GM12878 (cell line): ENCODE measurements at regions not wholly inside any gene's neighbourhood (a gene's known extent, or its start where the extent isn't known, plus 50 kb on each side); places are given as distances from the start of the nearest gene placed in this dataset.

Source experiments
- BHLHE40 ChIP-seq, 2 experiments: fragments of 450-650 bp in 1 of 2; IDR thresholded peaks; 2 replicates each; pipeline ENCODE4 v1.6.1; 2011 to 2017; ENCODE audit warnings: low read depth in 2 of 2, borderline replicate concordance in 1 of 2, improper control_type of control experiment in 1 of 2, low read length in 1 of 2, mild to moderate bottlenecking in 1 of 2
- CHD2 ChIP-seq: IDR thresholded peaks from 2 replicates; pipeline ENCODE4 v1.6.1; 2011; ENCODE audit warnings: low read depth, low read length, improper control_type of control experiment, borderline replicate concordance
- CTCF ChIP-seq, 3 experiments: IDR thresholded peaks in 2 of 3; conservative IDR thresholded peaks in 1 of 3; 2 replicates each; pipeline ENCODE4 v1.5.1; 2011; ENCODE audit warnings: low read depth in 3 of 3, low read length in 3 of 3, mild to moderate bottlenecking in 3 of 3, control low read depth in 2 of 3, moderate library complexity in 2 of 3, inconsistent platforms in 1 of 3, mixed read lengths in 1 of 3; ENCODE audit not compliant: control insufficient read depth in 2 of 3, insufficient read depth in 1 of 3; ENCODE audit errors: extremely low read depth in 1 of 3
- EZH2 ChIP-seq: IDR thresholded peaks from 2 replicates; pipeline ENCODE4 v1.6.1; 2012; ENCODE audit warnings: low read depth, mild to moderate bottlenecking, control low read depth, inconsistent platforms, low read length, borderline replicate concordance; ENCODE audit not compliant: control insufficient read depth
- JUNB ChIP-seq: IDR thresholded peaks from 2 replicates; pipeline ENCODE4 v1.6.1; 2016; ENCODE audit warnings: antibody characterized with exemption, mild to moderate bottlenecking
- NFXL1 ChIP-seq: fragments of 450-650 bp; IDR thresholded peaks from 2 replicates; pipeline ENCODE4 v1.6.1; 2017; ENCODE audit warnings: antibody characterized with exemption, mild to moderate bottlenecking, borderline replicate concordance
- POLR2AphosphoS2 ChIP-seq: IDR thresholded peaks from 2 replicates; pipeline ENCODE4 v1.6.1; 2011; ENCODE audit warnings: low read depth, mild to moderate bottlenecking, low read length, improper control_type of control experiment, moderate library complexity
- SP1 ChIP-seq: IDR thresholded peaks from one replicate; pipeline ENCODE4 v1.6.1; 2011; ENCODE audit warnings: low read depth, low read length
- SREBF2 ChIP-seq: IDR thresholded peaks from 2 replicates; pipeline ENCODE4 v1.6.1; 2012; ENCODE audit warnings: mild to moderate bottlenecking, low read length
- YY1 ChIP-seq: IDR thresholded peaks from 2 replicates; pipeline ENCODE4 v1.6.1; 2011; ENCODE audit warnings: low read depth, mild to moderate bottlenecking, low read length
- TF ChIP-seq, protein P1 (sequence below): IDR thresholded peaks from 2 replicates; pipeline ENCODE4 v1.6.1; 2012; ENCODE audit warnings: improper control_type of control experiment, low read depth, low read length; ENCODE audit not compliant: insufficient replicate concordance

GRCh38 chr1:187933562-187934419 lies 1105.0 kb downstream of the PLA2G4A start:
- TF ChIP-seq EZH2 (no peak), CTCF (IDR thresholded peaks at IDR 0.05 in 2 of 3, conservative IDR thresholded peaks at IDR 0.05 in 1 of 3; ENCODE audit: control insufficient read depth in 2 of 3, extremely low read depth in 1 of 3, insufficient read depth in 1 of 3, low read depth in 3 of 3, low read length in 3 of 3) (no peak), SP1 (no peak), NFXL1 (no peak), CHD2 (no peak), POLR2AphosphoS2 (no peak), BHLHE40 (IDR thresholded peaks at IDR 0.05; ENCODE audit: borderline replicate concordance in 1 of 2, low read depth in 2 of 2, low read length in 1 of 2) (no peak), YY1 (no peak), JUNB (no peak), SREBF2 (no peak)
- TF ChIP-seq, protein P1, sequence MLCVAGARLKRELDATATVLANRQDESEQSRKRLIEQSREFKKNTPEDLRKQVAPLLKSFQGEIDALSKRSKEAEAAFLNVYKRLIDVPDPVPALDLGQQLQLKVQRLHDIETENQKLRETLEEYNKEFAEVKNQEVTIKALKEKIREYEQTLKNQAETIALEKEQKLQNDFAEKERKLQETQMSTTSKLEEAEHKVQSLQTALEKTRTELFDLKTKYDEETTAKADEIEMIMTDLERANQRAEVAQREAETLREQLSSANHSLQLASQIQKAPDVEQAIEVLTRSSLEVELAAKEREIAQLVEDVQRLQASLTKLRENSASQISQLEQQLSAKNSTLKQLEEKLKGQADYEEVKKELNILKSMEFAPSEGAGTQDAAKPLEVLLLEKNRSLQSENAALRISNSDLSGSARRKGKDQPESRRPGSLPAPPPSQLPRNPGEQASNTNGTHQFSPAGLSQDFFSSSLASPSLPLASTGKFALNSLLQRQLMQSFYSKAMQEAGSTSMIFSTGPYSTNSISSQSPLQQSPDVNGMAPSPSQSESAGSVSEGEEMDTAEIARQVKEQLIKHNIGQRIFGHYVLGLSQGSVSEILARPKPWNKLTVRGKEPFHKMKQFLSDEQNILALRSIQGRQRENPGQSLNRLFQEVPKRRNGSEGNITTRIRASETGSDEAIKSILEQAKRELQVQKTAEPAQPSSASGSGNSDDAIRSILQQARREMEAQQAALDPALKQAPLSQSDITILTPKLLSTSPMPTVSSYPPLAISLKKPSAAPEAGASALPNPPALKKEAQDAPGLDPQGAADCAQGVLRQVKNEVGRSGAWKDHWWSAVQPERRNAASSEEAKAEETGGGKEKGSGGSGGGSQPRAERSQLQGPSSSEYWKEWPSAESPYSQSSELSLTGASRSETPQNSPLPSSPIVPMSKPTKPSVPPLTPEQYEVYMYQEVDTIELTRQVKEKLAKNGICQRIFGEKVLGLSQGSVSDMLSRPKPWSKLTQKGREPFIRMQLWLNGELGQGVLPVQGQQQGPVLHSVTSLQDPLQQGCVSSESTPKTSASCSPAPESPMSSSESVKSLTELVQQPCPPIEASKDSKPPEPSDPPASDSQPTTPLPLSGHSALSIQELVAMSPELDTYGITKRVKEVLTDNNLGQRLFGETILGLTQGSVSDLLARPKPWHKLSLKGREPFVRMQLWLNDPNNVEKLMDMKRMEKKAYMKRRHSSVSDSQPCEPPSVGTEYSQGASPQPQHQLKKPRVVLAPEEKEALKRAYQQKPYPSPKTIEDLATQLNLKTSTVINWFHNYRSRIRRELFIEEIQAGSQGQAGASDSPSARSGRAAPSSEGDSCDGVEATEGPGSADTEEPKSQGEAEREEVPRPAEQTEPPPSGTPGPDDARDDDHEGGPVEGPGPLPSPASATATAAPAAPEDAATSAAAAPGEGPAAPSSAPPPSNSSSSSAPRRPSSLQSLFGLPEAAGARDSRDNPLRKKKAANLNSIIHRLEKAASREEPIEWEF: no peak
